Peyer's patch (tissue), 4 donors: ENCODE measurements at regions not wholly inside any gene's neighbourhood (a gene's known extent, or its start where the extent isn't known, plus 50 kb on each side); places are given as distances from the start of the nearest gene placed in this dataset.

ENCODE experiments used
- CTCF ChIP-seq, 6 experiments: fragments of 450-650 bp in 4 of 6; fragments of 200-600 bp in 2 of 6; sonication (generic) in 1 of 6; IDR thresholded peaks; one replicate each; pipeline ENCODE4 v1.5.1; 2017 to 2019; ENCODE audit warnings: antibody characterized with exemption in 6 of 6, mild to moderate bottlenecking in 3 of 6, moderate library complexity in 1 of 6
- POLR2A ChIP-seq, 2 donors: fragments of 450-650 bp; IDR thresholded peaks; one replicate each; pipeline ENCODE4 v1.5.1; 2017; ENCODE audit warnings: antibody characterized with exemption in 2 of 2, mild to moderate bottlenecking in 2 of 2, moderate library complexity in 2 of 2

DNA sequence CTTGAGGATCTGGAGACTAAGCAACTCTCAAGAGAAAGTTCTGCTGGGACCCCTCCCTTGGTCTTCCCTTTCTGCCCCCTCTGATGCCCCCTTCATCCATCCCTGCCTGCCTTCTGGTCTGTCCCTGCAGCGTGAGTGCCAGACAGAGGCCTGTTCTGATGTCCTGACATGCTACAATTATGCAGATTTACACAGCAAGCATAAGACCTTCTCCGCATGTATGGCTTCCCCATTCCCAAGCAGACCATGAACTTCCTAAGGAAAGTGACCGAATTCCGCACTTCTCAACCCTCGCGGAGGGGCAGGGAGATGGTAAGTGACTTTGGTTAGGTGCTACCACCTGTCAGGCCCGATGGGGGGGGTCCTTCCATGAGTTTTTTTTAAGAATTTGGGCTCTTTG lies 150.1 kb upstream of the SDK2 start:
- TF ChIP-seq CTCF (IDR thresholded peaks at IDR 0.05), result no peak
- TF ChIP-seq POLR2A (IDR thresholded peaks at IDR 0.05), result no peak
